B cell (primary cell): ENCODE measurements at regions not wholly inside any gene's neighbourhood (a gene's known extent, or its start where the extent isn't known, plus 50 kb on each side); places are given as distances from the start of the nearest gene placed in this dataset.

Experiments
- ATAC-seq: fragments of 200-7000 bp; cut with Tn5 transposase; one replicate; pipeline ENCODE4 v1.10.0; 2021; ENCODE audit warnings: low read depth, mild to moderate bottlenecking, moderate number of reproducible peaks, moderate library complexity
- CTCF ChIA-PET: fragments of 350-600 bp; sonication (Branson Sonifier 250); formaldehyde crosslinking; loops from one replicate; lab custom pipeline; 2021; ENCODE audit warnings: antibody characterized with exemption, inconsistent platforms; lab: Charles Lee
- POLR2A ChIA-PET: fragments of 350-600 bp; sonication (Branson Sonifier 250); formaldehyde crosslinking; loops from one replicate; lab custom pipeline; 2021; ENCODE audit warnings: antibody characterized with exemption; lab: Charles Lee
- DNase-seq: peaks from one replicate; pipeline ENCODE4 v3.0.0; 2013
- H2AFZ ChIP-seq: 2 replicates; pipeline ENCODE4 v1.6.1; 2012; ENCODE audit warnings: mild to moderate bottlenecking, low read depth, low read length; ENCODE audit not compliant: insufficient read depth, poor library complexity, severe bottlenecking
- H3K27ac ChIP-seq, 2 donors: 1 replicate in 1 of 2; 2 replicates in 1 of 2; pipeline ENCODE4 v1.5.1; 2012 to 2013; ENCODE audit warnings: low read length in 2 of 2, mild to moderate bottlenecking in 2 of 2, moderate library complexity in 1 of 2
- H3K27me3 ChIP-seq, 4 experiments: fragments of 200-600 bp in 1 of 4; sonication (generic) in 1 of 4; replicated peaks in 1 of 4; 1 replicate in 2 of 4; 2 replicates in 2 of 4; pipeline versions ENCODE4 v1.6.1 to v1.7.0; 2013 to 2016; ENCODE audit warnings: low read length in 3 of 4, mild to moderate bottlenecking in 2 of 4, mixed read lengths in 1 of 4, moderate library complexity in 1 of 4; ENCODE audit not compliant: insufficient read depth in 4 of 4, control insufficient read depth in 3 of 4; ENCODE audit errors: control extremely low read depth in 1 of 4
- H3K36me3 ChIP-seq, 2 experiments: replicated peaks in 1 of 2; 1 replicate in 1 of 2; 2 replicates in 1 of 2; pipeline versions ENCODE4 v1.6.1 to v1.7.1; 2013; ENCODE audit warnings: low read length in 1 of 2; ENCODE audit not compliant: insufficient read depth in 2 of 2, control insufficient read depth in 1 of 2; ENCODE audit errors: control extremely low read depth in 1 of 2, extremely low read depth in 1 of 2
- H3K4me1 ChIP-seq, 2 donors: fragments of 200-600 bp in 1 of 2; sonication (generic) in 1 of 2; 1 replicate in 1 of 2; 2 replicates in 1 of 2; pipeline versions ENCODE4 v1.5.1 to v1.6.1; 2013 to 2017; ENCODE audit warnings: low read length in 2 of 2; ENCODE audit not compliant: control insufficient read depth in 2 of 2, insufficient read depth in 2 of 2
- H3K4me2 ChIP-seq: replicated peaks from 2 replicates; pipeline ENCODE3; 2012; ENCODE audit warnings: mild to moderate bottlenecking, low read depth, low read length; ENCODE audit not compliant: poor library complexity, severe bottlenecking
- H3K4me3 ChIP-seq, 5 experiments: fragments of 200-600 bp in 1 of 5; sonication (generic) in 1 of 5; 1 replicate in 3 of 5; 2 replicates in 2 of 5; pipeline versions ENCODE4 v1.5.1 to v1.7.0; 2011 to 2016; ENCODE audit warnings: low read length in 4 of 5, mild to moderate bottlenecking in 4 of 5, low read depth in 2 of 5, control low read depth in 1 of 5, moderate library complexity in 1 of 5; ENCODE audit not compliant: insufficient read depth in 1 of 5; ENCODE audit errors: control extremely low read depth in 1 of 5, extremely low read depth in 1 of 5
- H3K79me2 ChIP-seq: fragments of 200-600 bp; sonication (generic); one replicate; pipeline ENCODE4 v1.6.0; 2016; ENCODE audit warnings: low read length; ENCODE audit not compliant: control insufficient read depth, insufficient read depth
- H3K9ac ChIP-seq: fragments of 200-600 bp; sonication (generic); 2 replicates; pipeline ENCODE4 v1.6.1; 2017; ENCODE audit warnings: mild to moderate bottlenecking, low read length, moderate library complexity
- H3K9me3 ChIP-seq, 3 donors: one replicate each; pipeline versions ENCODE4 v1.6.1 to v1.7.1; 2013; ENCODE audit warnings: low read length in 2 of 3; ENCODE audit not compliant: control insufficient read depth in 2 of 3, insufficient read depth in 1 of 3; ENCODE audit errors: control extremely low read depth in 1 of 3
- H4K20me1 ChIP-seq: 2 replicates; pipeline ENCODE4 v1.6.0; 2012; ENCODE audit warnings: mild to moderate bottlenecking, low read length; ENCODE audit not compliant: insufficient read depth, control insufficient read depth, poor library complexity, severe bottlenecking
- H3K27ac Mint-ChIP-seq: one replicate; pipeline ENCODE4 v1.8.0; 2021; ENCODE audit warnings: mixed read lengths
- H3K27me3 Mint-ChIP-seq: one replicate; pipeline ENCODE4 v1.8.0; 2021; ENCODE audit warnings: mixed read lengths
- H3K4me1 Mint-ChIP-seq: one replicate; pipeline ENCODE4 v1.8.0; 2021; ENCODE audit warnings: mixed read lengths
- H3K4me3 Mint-ChIP-seq: one replicate; pipeline ENCODE4 v1.8.0; 2021; ENCODE audit warnings: mixed read lengths
- H3K9me3 Mint-ChIP-seq: one replicate; pipeline ENCODE4 v1.8.0; 2022; ENCODE audit warnings: mixed read lengths; ENCODE audit not compliant: insufficient read depth
- EZH2 ChIP-seq: IDR thresholded peaks from 2 replicates; pipeline ENCODE4 v1.6.1; 2012; ENCODE audit warnings: borderline replicate concordance, low read depth, mild to moderate bottlenecking, moderate library complexity, low read length; ENCODE audit not compliant: insufficient read depth, poor library complexity, severe bottlenecking
- WGBS: methylation state at CpG from one replicate; pipeline ENCODE4 v1.1.5; 2013; ENCODE audit warnings: missing lambda C conversion rate; ENCODE audit not compliant: insufficient coverage; 5-methylcytosine and 5-hydroxymethylcytosine counted together
- intact Hi-C: fragments of 100-400 bp; cut with micrococcal nuclease; formaldehyde crosslinking; loops from one replicate; pipeline ENCODE4 v1.10.0; 2022
- TF ChIP-seq, protein P1 (sequence below): fragments of 200-600 bp; IDR thresholded peaks from one replicate; pipeline ENCODE4 v1.8.0; 2022; ENCODE audit warnings: antibody characterized with exemption, mild to moderate bottlenecking

DNA sequence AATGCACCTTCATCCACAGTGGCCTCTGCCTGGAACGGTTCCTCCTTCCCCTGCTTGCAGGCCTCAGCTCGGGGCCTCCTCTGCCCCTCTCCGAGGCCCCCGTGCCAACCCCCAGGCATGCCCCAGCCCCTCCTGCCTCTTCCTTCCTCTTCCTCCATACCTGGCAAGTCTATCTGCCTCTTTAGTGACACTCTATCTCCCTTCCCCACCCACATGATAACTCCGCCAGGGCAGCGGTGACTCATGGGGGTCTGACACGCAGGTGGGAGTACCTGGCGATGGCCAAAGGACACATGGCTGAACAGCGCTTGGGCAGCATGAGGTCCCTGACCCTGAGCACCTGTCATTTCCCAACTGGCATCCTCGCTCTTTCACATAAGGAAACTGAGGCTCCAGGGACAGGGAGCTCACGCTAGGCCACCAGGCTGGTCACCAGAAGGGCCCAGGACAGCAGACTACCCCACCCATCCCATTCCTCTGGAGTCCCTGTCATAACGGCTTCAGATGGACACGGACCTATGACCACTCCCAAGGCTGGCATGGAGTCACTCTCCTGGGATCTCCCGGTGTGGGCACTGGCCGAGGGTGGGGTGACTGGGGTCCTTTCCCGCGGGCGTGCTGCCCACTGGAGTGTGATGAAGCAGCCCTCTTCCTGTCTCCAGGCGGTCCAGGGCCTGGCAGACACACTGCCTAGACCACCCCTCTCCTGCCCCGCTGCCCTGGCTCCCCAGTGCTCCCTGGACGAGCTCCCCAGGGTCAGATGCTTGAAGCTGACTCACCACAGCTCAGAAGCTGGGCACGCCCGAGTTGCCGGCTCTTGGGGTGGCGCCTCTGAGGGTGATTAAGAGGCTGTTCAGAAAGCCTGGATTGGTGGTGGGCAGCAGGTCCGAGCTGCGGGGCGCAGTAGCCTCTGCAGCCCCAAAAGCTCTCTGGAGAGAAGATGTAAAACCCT lies 100.6 kb downstream of the ENGASE start:
- Mint-ChIP-seq H3K4me3 (no peak overlapping the region), H3K27me3 (peaks cover 3% of the 10 kb centered on the region), H3K4me1 (no peaks in the 10 kb centered on the region), H3K27ac (no peak overlapping the region), H3K9me3 (no peaks in the 10 kb centered on the region)
- no peaks in the 10 kb centered on the region for H3K4me1 ChIP-seq
- no peak overlapping the region for H2AFZ ChIP-seq
- DNase-seq: no peak
- H3K79me2 ChIP-seq: no peaks in the 10 kb centered on the region
- H3K36me3 ChIP-seq: no peaks in the 10 kb centered on the region
- H3K4me3 ChIP-seq: no peak overlapping the region
- H3K4me2 ChIP-seq: no peak overlapping the region
- H4K20me1 ChIP-seq: no peaks in the 10 kb centered on the region
- H3K9me3 ChIP-seq: no peaks in the 10 kb centered on the region
- ChIA-PET CTCF (interaction anchor here (1.7 kb wide), 1 partner anchor 218 kb away, joined by 5 read pairs; no protein-coding TSS in a partner anchor), POLR2A (no interaction called here)
- intact Hi-C loops: no loop called here
- WGBS: 73% methylated on average over 24 of the region's 28 CpGs
- no peak for ATAC-seq
- no peak overlapping the region for H3K27ac ChIP-seq
- no peak overlapping the region for H3K9ac ChIP-seq
- no peaks in the 10 kb centered on the region for H3K27me3 ChIP-seq
- TF ChIP-seq, protein P1, sequence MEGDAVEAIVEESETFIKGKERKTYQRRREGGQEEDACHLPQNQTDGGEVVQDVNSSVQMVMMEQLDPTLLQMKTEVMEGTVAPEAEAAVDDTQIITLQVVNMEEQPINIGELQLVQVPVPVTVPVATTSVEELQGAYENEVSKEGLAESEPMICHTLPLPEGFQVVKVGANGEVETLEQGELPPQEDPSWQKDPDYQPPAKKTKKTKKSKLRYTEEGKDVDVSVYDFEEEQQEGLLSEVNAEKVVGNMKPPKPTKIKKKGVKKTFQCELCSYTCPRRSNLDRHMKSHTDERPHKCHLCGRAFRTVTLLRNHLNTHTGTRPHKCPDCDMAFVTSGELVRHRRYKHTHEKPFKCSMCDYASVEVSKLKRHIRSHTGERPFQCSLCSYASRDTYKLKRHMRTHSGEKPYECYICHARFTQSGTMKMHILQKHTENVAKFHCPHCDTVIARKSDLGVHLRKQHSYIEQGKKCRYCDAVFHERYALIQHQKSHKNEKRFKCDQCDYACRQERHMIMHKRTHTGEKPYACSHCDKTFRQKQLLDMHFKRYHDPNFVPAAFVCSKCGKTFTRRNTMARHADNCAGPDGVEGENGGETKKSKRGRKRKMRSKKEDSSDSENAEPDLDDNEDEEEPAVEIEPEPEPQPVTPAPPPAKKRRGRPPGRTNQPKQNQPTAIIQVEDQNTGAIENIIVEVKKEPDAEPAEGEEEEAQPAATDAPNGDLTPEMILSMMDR: no peak
- no peak for TF ChIP-seq EZH2

DNA sequence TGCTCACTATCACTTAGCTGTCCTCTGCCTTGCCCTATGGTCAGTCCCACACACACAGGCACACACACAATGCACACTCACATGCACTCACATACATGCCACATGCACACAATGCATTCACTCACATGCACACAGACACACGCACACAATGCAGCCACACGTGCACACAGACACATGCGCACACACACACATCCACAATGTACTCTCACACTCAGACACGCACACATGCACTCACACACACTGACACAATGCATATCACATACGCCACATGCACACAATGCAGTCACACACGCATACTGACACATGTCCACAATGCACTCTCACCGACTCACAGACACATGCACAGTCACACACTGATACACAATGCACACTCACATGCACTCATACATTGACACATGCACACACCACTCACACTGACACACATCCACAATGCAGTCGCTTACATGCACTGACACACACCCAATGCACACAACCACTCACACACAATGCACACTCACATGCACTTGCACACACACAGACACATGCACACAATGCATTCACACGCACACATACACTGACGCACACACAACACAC lies 99.7 kb downstream of the ENGASE start:
- Mint-ChIP-seq H3K4me3 (no peak overlapping the region), H3K4me1 (no peaks in the 10 kb centered on the region), H3K27me3 (peaks cover 6% of the 10 kb centered on the region), H3K27ac (no peak overlapping the region), H3K9me3 (no peaks in the 10 kb centered on the region)
- DNase-seq: no peak
- H3K4me3 ChIP-seq: no peak overlapping the region
- WGBS: 93% methylated on average over 10 of the region's 10 CpGs
- TF ChIP-seq, protein P1: no peak
- no peak for TF ChIP-seq EZH2
- H3K27me3 ChIP-seq: no peaks in the 10 kb centered on the region
- H3K27ac ChIP-seq: no peak overlapping the region
- intact Hi-C loops: no loop called here
- no peak overlapping the region for H2AFZ ChIP-seq
- no peaks in the 10 kb centered on the region for H3K36me3 ChIP-seq
- ATAC-seq: no peak
- no peaks in the 10 kb centered on the region for H3K4me1 ChIP-seq
- no peak overlapping the region for H3K4me2 ChIP-seq
- no peaks in the 10 kb centered on the region for H3K79me2 ChIP-seq
- H4K20me1 ChIP-seq: no peaks in the 10 kb centered on the region
- no peak overlapping the region for H3K9ac ChIP-seq
- ChIA-PET POLR2A (no interaction called here), CTCF (interaction anchor here (1.0 to 1.7 kb wide), 2 partner anchors 219 to 227 kb away, joined by 3 to 5 read pairs; no protein-coding TSS in a partner anchor)
- no peaks in the 10 kb centered on the region for H3K9me3 ChIP-seq
